Erythroblast (primary cell): ENCODE measurements at regions not wholly inside any gene's neighbourhood (a gene's known extent, or its start where the extent isn't known, plus 50 kb on each side); places are given as distances from the start of the nearest gene placed in this dataset.
"Not testable (repeated sequence)": the region's sequence is repeated elsewhere in the genome, so short reads cannot be mapped to it uniquely, and the experiment has no call there.

ENCODE experiments used
- DNase-seq, 2 experiments: peaks; one replicate each; lab custom pipeline; 2025; lab: John Stamatoyannopoulos, UW
- GATA1 ChIP-seq: IDR thresholded peaks from 2 replicates; pipeline ENCODE4 v1.6.1; 2011; ENCODE audit warnings: low read depth, mild to moderate bottlenecking, control low read depth, low read length, moderate library complexity
- POLR2A ChIP-seq: IDR thresholded peaks from 2 replicates; pipeline ENCODE4 v1.6.1; 2011; ENCODE audit warnings: mild to moderate bottlenecking, low read length

- no peak for DNase-seq
- no peak for TF ChIP-seq POLR2A
Observed at GRCh38 chr14:89563471-89563870, 146.4 kb upstream of the FOXN3 start.

- no peak for DNase-seq
- TF ChIP-seq GATA1 (no peak), POLR2A (no peak)
Observed at GRCh38 chr14:89551955-89552354, 134.9 kb upstream of the FOXN3 start.

GRCh38 chr14:89551432-89551831 is 134.4 kb upstream of the FOXN3 start:
- no peak for DNase-seq
- no peak for TF ChIP-seq GATA1
- no peak for TF ChIP-seq POLR2A

- TF ChIP-seq POLR2A (no peak), GATA1 (no peak)
Observed at GRCh38 chr14:89550821-89551220, 133.8 kb upstream of the FOXN3 start.

GRCh38 chr14:89549381-89550125 is 132.5 kb upstream of the FOXN3 start:
- DNase-seq: no peak
- TF ChIP-seq POLR2A (no peak), GATA1 (no peak)

More at GRCh38 chr14:89550821-89551220, 133.8 kb upstream of the FOXN3 start:
- no peak for DNase-seq

DNA sequence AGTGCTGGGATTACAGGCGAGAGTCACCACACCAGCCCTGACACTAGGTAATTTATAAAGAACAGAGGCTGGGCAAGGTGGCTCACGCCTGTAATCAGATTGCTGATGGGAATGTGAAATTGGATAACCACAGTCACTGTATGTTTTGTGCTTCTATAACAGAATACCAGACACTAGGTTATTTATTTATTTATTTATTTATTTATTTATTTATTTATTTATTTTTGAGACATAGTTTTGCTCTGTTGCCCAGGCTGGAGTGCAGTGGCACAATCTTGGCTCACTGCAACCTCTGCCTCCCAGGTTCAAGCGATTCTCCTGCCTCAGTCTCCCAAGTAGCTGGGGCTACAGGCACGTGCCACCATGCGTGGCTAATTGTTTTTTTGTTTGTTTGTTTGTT is 130.0 kb upstream of the FOXN3 start:
- DNase-seq: not testable (repeated sequence)

GRCh38 chr14:89544636-89545301 is 127.7 kb upstream of the FOXN3 start:
- TF ChIP-seq GATA1: no peak
- no peak for TF ChIP-seq POLR2A
- no peak for DNase-seq

GRCh38 chr14:89543425-89543790 is 126.4 kb upstream of the FOXN3 start:
- TF ChIP-seq GATA1 (no peak), POLR2A (no peak)
- no peak for DNase-seq

DNA sequence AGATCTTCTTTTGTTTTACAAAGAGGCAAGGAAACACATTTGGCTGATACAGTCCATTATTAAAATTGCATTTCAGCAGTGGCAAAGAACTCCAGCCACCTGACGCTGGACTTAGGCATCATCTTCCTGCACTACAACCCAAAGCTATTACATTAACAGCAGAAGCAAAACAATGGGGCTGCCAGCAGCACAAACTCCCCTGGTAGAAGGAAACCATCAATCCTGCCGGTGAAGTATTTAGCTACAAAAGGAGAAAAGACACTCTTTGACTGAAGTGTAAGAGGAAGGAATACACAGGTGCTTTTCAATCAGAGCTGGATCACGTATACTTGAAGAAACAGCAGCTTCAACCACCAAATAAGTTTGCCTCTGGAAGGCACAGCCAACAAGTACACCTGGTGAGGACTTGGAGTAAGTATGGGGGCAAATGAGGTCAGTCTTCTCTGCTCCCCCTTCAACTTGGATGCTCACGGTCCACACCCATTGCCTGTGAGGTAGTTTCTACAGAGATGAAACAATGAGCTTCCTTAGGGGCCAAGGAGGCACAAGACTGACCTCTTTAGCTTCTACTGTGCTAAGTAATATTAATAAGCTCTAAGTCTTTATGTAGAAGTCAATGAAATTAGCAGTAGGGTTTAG is 125.9 kb upstream of the FOXN3 start:
- DNase-seq: no peak
- no peak for TF ChIP-seq GATA1
- no peak for TF ChIP-seq POLR2A

- no peak for DNase-seq
- TF ChIP-seq GATA1: no peak
- no peak for TF ChIP-seq POLR2A
Observed at GRCh38 chr14:89540830-89541470, 123.9 kb upstream of the FOXN3 start.

DNA sequence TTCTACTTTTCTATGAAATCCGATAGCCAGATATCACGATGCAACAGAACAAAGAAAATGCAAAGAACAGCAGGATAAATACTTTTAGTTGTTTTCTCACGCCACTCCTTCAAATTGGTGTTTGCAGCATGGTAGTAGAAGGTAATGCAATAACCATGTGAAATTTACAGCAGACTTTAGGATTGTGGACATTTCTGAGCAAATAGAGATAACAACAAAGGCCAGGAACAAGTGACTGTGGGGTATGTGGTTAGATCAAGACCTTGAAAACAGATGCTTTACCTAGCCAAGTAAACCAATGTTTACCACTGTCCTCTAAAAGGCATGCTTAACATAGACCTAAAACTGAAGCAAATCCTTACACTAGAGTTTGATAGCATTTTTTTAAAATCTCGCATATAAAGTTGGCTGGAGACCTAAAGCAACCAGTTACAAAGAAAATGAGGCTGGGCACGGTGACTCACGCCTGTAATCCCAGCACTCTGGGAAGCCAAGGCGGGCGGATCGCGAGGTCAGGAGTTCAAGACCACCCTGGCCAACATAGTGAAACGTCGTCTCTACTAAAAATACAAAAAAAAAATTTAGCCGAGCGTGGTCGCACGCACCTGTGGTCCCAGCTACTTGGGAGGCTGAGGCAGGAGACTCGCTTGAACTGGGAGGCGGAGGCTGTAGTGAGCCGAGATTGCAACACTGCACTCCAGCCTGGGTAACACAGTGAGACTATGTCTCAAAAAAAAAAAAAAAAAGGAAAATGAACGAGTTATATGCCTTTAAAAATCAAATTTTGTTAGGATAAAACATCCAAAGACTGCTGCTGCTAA is 123.2 kb upstream of the FOXN3 start:
- TF ChIP-seq POLR2A (no peak), GATA1 (no peak)
- DNase-seq: no peak

DNA sequence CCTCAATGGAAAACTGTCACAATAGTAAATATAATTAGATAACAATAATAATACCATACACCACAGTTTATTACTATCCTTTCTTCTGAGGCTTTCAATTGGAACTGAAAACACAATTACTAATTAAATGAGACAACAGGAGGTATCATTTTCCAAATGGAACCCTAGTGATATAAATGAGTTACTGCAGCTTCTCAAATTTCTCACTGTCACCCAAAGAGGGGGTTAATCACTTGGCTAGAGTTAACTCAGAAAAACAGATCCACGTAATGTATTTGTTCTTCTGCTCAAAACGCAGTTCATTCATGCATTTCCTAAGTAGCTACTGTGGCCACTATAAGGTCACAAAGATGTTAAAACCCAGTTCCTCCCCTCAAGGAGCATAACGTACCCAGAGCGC is 120.9 kb upstream of the FOXN3 start:
- no peak for TF ChIP-seq GATA1
- no peak for TF ChIP-seq POLR2A
- DNase-seq: no peak
